Fibroblast of lung (primary cell): ENCODE measurements at regions not wholly inside any gene's neighbourhood (a gene's known extent, or its start where the extent isn't known, plus 50 kb on each side); places are given as distances from the start of the nearest gene placed in this dataset.
"Not testable (repeated sequence)": the region's sequence is repeated elsewhere in the genome, so short reads cannot be mapped to it uniquely, and the experiment has no call there.

Source experiments
- DNase-seq, 2 donors: peaks; one replicate each; pipeline versions ENCODE4 v3.0.0 to v3.0.0-alpha.2; 2010; ENCODE audit warnings: low read depth in 2 of 2
- H2AFZ ChIP-seq: 2 replicates; pipeline ENCODE4 v1.5.1; 2012; ENCODE audit warnings: low read length, control low read depth, inconsistent platforms
- H3K27ac ChIP-seq: 2 replicates; pipeline ENCODE4 v1.5.1; 2011; ENCODE audit warnings: low read length, control low read depth; ENCODE audit not compliant: insufficient read depth
- H3K27me3 ChIP-seq: 2 replicates; pipeline ENCODE4 v1.5.1; 2011; ENCODE audit warnings: mild to moderate bottlenecking, low read length; ENCODE audit not compliant: control insufficient read depth, insufficient read depth
- H3K36me3 ChIP-seq: 2 replicates; pipeline ENCODE4 v1.5.1; 2011; ENCODE audit warnings: low read length; ENCODE audit not compliant: control insufficient read depth, insufficient read depth
- H3K4me1 ChIP-seq: 2 replicates; pipeline ENCODE4 v1.5.1; 2011; ENCODE audit warnings: low read length; ENCODE audit not compliant: control insufficient read depth, insufficient read depth; ENCODE audit errors: extremely low read depth
- H3K4me2 ChIP-seq: 2 replicates; pipeline ENCODE4 v1.5.1; 2011; ENCODE audit warnings: low read length, control low read depth; ENCODE audit not compliant: insufficient read depth; ENCODE audit errors: extremely low read depth
- H3K4me3 ChIP-seq, 4 experiments: fragments of 200-600 bp in 1 of 4; sonication (generic) in 1 of 4; replicated peaks in 1 of 4; 2 replicates each; pipeline ENCODE4 v1.5.1; 2011 to 2016; ENCODE audit warnings: low read length in 4 of 4, low read depth in 3 of 4, mild to moderate bottlenecking in 3 of 4, control low read depth in 2 of 4, inconsistent platforms in 1 of 4, mixed read lengths in 1 of 4; ENCODE audit not compliant: insufficient read depth in 1 of 4; ENCODE audit errors: control extremely low read depth in 1 of 4
- H3K79me2 ChIP-seq: 2 replicates; pipeline ENCODE4 v1.5.1; 2012; ENCODE audit warnings: mild to moderate bottlenecking, low read length, inconsistent platforms; ENCODE audit not compliant: control insufficient read depth, insufficient read depth
- H3K9ac ChIP-seq: 2 replicates; pipeline ENCODE4 v1.5.1; 2011; ENCODE audit warnings: mild to moderate bottlenecking, low read length, control low read depth; ENCODE audit not compliant: insufficient read depth
- H3K9me3 ChIP-seq: 2 replicates; pipeline ENCODE4 v1.5.1; 2012; ENCODE audit warnings: low read depth, low read length; ENCODE audit not compliant: control insufficient read depth, insufficient read depth
- H4K20me1 ChIP-seq: 2 replicates; pipeline ENCODE4 v1.5.1; 2011; ENCODE audit warnings: low read length; ENCODE audit not compliant: control insufficient read depth, insufficient read depth; ENCODE audit errors: extremely low read depth
- CTCF ChIP-seq, 2 donors: IDR thresholded peaks in 1 of 2; conservative IDR thresholded peaks in 1 of 2; 1 replicate in 1 of 2; 2 replicates in 1 of 2; pipeline ENCODE4 v1.5.1; 2011 to 2012; ENCODE audit warnings: low read length in 2 of 2, control low read depth in 1 of 2, inconsistent platforms in 1 of 2, low read depth in 1 of 2, mild to moderate bottlenecking in 1 of 2
- EZH2 ChIP-seq: IDR thresholded peaks from 2 replicates; pipeline ENCODE4 v1.5.1; 2012; ENCODE audit warnings: low read length, control low read depth, mild to moderate bottlenecking; ENCODE audit errors: missing control alignments

DNA sequence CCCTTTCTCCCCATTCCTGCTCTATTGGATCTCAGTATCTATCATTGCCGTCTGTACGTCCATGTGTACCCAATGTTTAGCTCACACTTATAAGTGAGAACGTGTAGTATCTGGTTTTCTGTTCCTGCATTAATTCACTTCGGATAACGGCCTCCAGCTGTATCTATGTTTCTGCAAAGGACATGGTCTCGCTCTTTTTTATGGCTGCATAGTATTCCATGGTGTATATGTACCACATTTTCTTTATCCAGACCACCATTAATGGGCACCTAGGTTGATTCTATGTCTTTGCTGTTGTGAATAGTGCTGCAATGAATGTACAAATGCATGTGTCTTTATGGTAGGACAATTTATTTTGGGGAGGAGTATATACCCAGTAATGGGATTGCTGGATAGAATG is 94.4 kb upstream of the MPP7 start:
- Histone ChIP-seq H3K9me3 (no peaks in the 10 kb centered on the region), H4K20me1 (no peaks in the 10 kb centered on the region), H2AFZ (no peak overlapping the region), H3K36me3 (no peaks in the 10 kb centered on the region), H3K27me3 (no peaks in the 10 kb centered on the region), H3K79me2 (no peaks in the 10 kb centered on the region), H3K27ac (no peak overlapping the region), H3K4me1 (no peaks in the 10 kb centered on the region), H3K4me3 (no peak overlapping the region), H3K4me2 (no peak overlapping the region), H3K9ac (no peak overlapping the region)
- TF ChIP-seq EZH2, result no peak
- TF ChIP-seq CTCF (conservative IDR thresholded peaks at IDR 0.05 in 1 of 2, IDR thresholded peaks at IDR 0.05 in 1 of 2; ENCODE audit: low read depth in 1 of 2, low read length in 2 of 2), result no peak
- DNase-seq, result no peak

- no peak overlapping the region for H2AFZ ChIP-seq
- H3K9me3 ChIP-seq, result no peaks in the 10 kb centered on the region
- H3K79me2 ChIP-seq, result no peaks in the 10 kb centered on the region
- no peak overlapping the region for H3K4me3 ChIP-seq
- no peaks in the 10 kb centered on the region for H3K4me1 ChIP-seq
- TF ChIP-seq CTCF (conservative IDR thresholded peaks at IDR 0.05 in 1 of 2, IDR thresholded peaks at IDR 0.05 in 1 of 2; ENCODE audit: low read depth in 1 of 2, low read length in 2 of 2) (no peak), EZH2 (no peak)
- no peaks in the 10 kb centered on the region for H4K20me1 ChIP-seq
- H3K27ac ChIP-seq, result no peak overlapping the region
- H3K36me3 ChIP-seq, result no peaks in the 10 kb centered on the region
- H3K4me2 ChIP-seq, result no peak overlapping the region
- H3K9ac ChIP-seq, result no peak overlapping the region
- no peak for DNase-seq
- no peaks in the 10 kb centered on the region for H3K27me3 ChIP-seq
Measured at GRCh38 chr10:28400176-28400575, 97.3 kb upstream of the MPP7 start.

GRCh38 chr10:28400681-28401080 is 97.8 kb upstream of the MPP7 start:
- no peaks in the 10 kb centered on the region for H3K4me1 ChIP-seq
- H3K36me3 ChIP-seq, result no peaks in the 10 kb centered on the region
- H2AFZ ChIP-seq, result no peak overlapping the region
- no peak for TF ChIP-seq CTCF (conservative IDR thresholded peaks at IDR 0.05 in 1 of 2, IDR thresholded peaks at IDR 0.05 in 1 of 2; ENCODE audit: low read depth in 1 of 2, low read length in 2 of 2)
- TF ChIP-seq EZH2, result no peak
- H3K4me2 ChIP-seq, result no peak overlapping the region
- no peak overlapping the region for H3K4me3 ChIP-seq
- no peak overlapping the region for H3K27ac ChIP-seq
- DNase-seq, result no peak
- H3K9me3 ChIP-seq, result no peaks in the 10 kb centered on the region
- no peaks in the 10 kb centered on the region for H4K20me1 ChIP-seq
- H3K9ac ChIP-seq, result no peak overlapping the region
- no peaks in the 10 kb centered on the region for H3K27me3 ChIP-seq
- H3K79me2 ChIP-seq, result no peaks in the 10 kb centered on the region

GRCh38 chr10:28402611-28403073 is 99.8 kb upstream of the MPP7 start:
- H3K4me1 ChIP-seq, H3K4me3 ChIP-seq, H3K79me2 ChIP-seq, H3K27ac ChIP-seq, H4K20me1 ChIP-seq, H3K27me3 ChIP-seq, DNase-seq, H3K36me3 ChIP-seq, H3K9me3 ChIP-seq, H3K4me2 ChIP-seq, H3K9ac ChIP-seq, H2AFZ ChIP-seq: not testable (repeated sequence)
